CD4-positive, alpha-beta T cell treated with Interleukin-6 at 100 ng/mL for 8 hours (primary cell): ENCODE measurements at regions not wholly inside any gene's neighbourhood (a gene's known extent, or its start where the extent isn't known, plus 50 kb on each side); places are given as distances from the start of the nearest gene placed in this dataset.

Experiments
- DNase-seq: peaks from one replicate; pipeline ENCODE4 v3.0.0-alpha.2; 2020; ENCODE audit warnings: mixed read lengths, low spot score

DNA sequence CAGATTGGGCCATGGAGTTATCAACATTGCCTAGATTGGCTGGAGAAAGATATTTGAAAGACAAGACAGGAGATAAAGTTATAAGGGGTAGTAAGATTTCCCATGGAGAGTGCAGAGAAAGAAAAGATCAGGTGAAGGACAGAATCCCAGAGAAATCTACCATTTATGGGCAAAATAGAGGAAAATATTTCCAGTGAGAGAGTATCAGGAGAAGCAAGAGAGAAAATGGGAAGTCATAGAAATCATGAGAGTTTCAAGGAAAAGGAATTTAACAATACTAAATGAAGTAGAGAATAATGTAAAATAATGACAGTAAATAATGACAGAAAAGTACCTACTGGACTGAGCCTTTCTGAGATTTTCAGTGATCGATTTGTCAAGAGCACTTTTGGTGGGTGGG is 447.6 kb upstream of the CHST9 start:
- DNase-seq: no peak

DNA sequence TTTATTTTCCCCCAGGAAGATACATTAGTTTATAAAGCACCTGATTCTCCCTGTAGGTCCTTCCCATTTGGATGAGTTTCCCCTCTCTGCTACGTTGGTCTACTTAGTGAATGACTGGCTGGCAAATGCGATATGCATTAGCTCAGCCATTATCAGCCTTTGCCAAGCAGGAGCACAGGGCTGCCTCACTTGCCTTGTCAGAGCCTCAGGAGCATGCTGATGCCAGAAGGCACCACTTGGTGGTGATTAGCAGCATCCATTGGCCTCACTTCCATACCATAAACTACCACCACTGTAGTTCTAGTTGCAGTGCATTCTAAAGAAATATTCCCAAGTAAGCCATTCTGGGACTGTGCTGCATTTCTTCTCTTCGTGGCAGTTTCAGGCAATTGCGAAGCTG is 442.8 kb upstream of the CHST9 start:
- no peak for DNase-seq

DNA sequence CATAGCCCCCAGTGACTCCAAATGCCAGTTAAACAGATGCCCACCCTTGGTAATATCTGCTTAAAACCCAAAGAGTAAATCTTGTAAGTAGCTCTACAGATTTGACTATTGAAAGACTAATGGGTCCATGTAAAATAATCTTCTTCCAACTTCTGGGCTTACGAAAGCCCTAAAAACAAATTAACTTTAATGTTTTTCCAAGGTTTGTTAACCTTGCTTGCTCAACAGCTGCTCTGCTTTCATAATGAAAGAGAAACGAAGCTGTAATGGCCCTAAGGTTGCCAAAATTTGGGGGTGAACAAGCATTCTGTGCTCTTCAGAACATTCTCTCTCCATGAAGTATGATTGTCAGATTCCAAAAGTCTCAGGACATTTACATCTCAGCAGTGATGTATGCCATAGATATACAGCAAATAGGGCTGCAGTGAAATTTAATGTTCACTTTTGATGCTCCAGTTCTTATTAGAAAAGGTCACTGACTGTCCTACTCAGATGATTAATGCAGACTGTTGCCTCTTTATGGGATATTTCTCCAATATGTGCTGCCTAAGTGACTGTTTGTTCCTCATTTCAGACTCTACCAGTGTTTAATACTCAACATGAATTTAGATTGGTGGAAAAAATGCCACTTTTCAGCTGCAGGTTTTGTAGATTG is 436.3 kb upstream of the CHST9 start:
- DNase-seq: no peak

DNA sequence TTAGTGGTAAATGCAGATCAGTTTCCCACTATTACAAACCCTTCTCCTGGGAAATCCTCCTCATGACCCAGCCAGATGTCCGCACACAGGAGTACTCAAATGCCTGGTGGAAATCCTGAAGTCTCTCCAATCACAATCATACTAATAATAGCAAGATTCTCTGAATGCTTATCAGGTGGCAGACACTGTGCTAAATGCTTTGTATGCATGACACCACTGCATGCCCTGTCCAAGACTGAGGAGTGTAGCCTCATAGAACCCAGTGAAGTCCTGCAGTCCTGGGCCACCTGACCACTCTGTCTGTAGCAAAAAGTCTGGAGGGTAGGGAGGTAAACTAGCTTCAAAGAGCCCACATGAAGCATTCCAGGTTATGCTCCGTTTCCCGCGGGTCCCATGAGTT is 434.8 kb upstream of the CHST9 start:
- no peak for DNase-seq

DNA sequence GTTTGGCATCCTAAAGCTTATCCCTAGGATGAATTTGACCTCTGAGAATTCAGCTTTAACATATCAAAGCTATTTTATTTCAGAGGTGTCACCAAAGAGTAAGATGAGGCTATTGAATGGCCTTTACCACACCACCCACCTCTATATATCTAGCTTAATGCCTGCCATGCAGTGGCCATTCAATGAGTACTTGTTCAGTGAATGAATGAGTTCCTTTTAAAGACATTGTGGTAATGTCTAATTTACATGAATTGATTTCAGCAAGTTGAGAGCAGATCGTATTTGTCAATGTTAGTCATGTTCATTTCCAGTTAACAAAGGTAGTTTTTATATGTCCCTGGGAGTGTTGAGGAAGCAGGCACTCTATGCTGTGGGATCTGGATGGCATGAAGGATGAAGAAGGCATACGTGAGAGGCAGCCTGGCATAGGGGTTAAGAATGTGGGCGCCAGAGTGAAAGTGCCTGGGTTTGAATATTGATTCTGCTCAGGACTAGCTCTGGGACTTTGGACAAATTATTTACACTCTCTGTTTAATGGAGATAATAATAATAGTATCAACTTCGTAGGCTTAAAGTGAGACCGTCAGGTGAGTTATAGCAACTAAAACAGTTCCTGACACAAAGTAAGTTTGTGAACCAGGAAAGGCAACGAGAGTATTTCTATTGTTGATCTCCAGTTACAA is 434.1 kb upstream of the CHST9 start:
- DNase-seq: no peak

DNA sequence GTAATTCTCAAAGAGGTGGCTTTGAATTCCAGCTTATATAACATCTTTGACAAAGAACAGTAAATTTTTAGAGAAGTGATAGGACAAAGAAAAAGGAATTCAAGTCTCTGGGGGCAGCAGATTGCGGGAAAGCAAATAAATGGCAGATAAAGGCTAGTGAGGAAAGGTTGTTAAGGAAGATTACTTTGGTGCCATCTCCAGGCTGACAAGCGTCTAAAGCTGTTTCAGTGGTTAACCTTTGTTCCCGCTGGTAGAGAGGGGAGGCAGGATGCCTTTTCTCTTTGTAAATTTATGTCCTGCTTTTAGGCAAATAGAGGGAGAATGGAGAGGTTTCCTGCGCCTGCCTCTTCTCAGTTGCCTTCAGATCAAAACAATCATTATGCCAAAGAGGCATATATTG is 431.2 kb upstream of the CHST9 start:
- DNase-seq: no peak

DNA sequence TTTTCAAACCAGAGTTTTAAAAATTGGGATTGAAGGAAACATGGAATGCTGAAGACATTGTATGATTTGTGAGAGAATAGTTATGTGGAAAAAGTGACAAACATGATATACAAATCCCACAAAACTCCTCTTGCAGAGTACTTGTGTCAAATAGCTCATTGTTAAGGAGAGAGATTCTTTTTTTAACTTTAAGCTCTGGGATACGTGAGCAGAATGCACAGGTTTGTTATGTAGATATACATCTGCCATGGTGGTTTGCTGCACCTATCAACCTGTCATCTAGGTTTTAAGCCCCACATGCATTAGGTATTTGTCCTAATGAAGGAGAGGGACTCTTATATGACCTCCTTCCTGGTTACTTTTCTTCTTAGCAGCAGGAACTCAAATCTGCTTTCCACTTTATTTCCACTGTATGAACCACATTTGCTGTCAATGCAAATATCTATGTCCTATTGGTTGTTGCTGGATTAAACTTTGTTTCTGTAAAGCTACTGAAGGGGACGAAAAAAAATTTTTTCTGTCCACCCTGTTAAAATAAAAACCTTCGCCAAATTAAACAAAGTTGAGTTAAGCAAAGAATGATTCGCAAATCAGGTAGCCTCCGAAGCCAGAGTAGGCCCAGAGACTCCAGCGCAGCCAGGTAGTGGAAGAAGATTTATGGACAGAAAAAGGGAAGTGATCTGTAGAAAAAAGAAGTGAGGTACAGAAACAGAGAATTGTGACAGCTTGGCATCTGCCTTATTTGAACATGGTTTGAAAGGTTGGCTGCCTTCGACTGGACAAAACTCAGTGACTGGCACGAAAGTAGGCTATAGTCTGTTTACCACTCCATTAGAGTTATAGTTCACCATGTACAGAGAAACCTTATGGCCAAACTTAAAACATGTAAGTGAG is 430.1 kb upstream of the CHST9 start:
- no peak for DNase-seq

DNA sequence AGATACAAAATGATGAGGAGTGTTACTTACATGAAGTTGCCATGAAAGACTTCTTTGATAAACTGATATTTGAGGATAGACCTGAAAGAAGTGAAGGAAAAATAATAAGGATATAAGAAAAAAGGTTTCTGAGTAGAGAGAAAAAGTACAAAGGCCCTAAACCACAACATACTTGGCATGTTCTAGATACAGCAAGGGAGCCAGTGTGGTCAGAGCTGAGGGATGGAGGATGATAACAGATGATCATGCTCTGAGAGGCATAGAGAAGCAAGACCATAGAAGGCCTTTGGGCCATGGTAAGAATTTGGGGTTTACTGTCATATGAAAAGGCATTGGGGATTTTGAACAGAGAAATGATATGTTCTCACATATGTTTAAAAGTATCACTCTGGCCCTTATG is 424.1 kb upstream of the CHST9 start:
- no peak for DNase-seq

DNA sequence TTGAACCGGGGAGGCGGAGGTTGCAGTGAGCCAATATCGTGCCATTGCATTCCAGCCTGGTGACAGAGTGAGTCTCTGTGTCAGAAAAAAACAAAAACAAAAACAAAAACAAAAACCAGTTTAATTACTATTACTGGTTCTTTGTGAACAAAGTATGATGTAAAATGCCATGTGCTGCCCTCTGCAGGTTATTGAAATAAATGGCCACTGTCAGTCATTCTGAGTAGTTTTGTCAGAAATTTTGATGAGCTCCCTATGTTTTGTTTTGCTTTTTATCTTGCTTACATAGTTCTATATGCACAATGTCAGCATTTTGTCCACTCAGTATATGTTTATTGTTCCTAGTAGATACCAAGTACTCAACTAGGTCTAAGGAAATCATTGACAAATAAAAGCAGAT is 423.6 kb upstream of the CHST9 start:
- no peak for DNase-seq

DNA sequence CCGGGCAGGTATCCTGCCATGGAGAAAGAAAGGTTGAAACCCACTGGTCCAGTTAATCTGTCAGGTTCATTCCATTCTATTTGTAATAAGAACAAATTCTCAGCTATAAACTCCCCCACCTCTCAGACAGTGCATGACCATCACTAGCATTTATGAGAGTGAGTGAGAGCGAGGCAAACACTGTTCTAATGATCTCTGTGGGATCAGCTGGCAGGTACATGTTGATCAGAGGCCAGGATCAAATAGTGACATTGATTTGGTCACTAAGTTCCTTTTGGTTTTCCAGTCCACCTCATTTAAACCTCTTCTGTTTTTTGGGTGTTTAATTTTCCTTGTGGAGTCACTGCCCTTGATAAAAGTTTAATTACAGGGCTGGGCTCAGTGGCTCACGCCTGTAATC is 423.1 kb upstream of the CHST9 start:
- no peak for DNase-seq

DNA sequence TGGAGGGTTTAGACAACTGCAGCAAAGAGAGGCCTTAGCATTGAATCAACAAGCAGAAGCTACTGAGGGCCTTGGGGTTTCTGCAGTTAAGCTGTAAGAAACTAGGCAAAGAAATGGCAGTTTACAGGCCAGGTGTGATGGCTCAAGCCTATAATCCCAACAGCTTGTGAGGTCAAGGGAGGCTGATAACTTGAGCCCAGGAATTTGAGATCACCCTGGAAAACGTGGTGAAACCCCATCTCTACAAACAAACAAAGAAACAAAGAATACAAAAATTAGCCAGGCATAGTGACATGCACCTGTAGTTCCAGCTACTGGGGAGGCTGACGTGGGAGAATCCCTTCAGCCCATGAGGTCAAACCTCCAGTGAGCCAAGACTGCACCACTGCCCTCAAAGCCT is 421.6 kb upstream of the CHST9 start:
- no peak for DNase-seq

DNA sequence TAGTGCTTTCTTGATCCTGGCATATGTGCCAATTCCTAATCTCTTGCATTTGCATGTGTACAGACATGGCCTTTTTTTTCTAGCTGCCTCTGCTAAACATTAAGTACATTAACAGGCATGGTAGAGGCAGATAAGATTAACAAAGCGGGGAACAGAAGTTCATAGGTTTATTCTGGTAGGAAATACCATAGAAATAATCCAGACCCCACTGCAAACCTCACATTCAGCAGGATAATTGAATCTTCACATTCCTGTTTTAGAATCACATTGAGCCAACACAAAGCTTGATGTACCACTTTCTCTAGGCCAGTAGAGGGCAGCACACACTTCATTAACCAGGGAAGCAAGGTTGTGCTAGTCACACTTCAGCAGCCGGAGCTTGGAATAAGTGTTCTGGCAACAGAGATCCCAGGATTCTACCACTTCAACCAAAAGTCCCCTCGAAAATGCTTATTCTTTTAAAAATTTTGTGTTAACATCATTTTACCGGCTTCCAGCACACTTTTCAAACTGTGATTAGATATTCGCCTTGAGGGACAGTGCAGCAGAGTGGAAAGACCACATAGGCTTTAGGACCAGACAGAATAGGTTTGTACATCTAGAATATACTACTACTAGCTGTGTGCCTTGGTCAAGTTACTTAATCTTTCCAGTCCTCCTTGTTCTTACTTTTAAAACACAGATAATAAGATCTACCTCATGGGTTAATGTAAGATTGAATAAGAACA is 420.2 kb upstream of the CHST9 start:
- peak; percentile 0 for DNase-seq

DNA sequence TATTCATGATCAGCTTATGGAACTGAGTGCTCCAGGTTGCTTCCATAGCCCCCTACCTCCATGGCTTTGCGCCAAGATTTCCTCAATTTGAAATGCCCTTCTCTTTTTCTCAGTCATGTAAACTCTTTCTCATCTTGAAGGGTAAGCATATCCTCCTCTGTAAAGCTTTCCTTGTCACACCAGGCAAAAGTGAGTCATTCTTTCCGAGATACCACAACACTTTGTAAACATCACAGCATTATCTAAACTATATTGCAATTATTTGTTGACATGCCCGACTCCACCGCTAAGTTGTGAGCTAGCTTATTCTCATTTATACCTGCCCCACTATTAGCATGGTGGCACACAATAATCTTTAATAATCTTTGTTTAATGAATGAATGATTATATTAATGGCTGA is 419.5 kb upstream of the CHST9 start:
- no peak for DNase-seq

DNA sequence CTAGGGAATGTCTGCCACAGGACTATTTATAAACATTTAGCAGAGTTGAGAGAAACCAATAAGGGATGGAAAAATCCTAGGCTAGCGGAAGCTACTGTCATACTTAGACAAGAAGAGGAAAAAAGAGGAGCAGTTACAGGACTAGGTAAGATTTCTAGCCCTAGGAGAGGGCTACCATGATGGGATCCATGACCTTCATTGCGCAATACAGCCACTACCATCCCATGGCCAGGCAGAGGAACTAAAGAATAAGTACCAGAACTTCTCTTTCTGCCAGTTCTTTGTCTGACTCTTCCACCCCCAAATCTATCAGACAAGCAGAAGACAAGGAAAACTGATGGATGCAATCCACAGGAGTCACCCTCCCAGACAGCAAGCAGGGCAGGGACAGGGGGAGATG is 417.0 kb upstream of the CHST9 start:
- no peak for DNase-seq

DNA sequence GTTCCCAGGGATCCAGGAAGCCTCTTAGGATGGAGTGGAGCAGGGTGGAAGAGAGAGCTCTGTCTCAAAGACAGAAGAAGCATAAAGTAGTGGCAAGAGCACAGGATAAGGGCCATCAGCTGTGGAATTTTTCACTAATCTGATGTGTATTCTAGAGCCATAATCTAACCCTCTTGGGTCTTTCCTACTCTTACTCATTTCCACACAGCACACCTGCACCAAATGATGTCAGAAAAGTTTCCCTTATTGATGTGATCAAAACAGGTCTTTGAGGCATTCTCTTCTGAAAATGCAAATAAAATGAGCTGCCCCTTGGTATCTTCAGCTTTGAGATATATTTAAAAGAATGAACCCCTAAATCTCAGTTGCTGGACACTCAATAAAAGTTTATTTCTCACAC is 415.1 kb upstream of the CHST9 start:
- no peak for DNase-seq

DNA sequence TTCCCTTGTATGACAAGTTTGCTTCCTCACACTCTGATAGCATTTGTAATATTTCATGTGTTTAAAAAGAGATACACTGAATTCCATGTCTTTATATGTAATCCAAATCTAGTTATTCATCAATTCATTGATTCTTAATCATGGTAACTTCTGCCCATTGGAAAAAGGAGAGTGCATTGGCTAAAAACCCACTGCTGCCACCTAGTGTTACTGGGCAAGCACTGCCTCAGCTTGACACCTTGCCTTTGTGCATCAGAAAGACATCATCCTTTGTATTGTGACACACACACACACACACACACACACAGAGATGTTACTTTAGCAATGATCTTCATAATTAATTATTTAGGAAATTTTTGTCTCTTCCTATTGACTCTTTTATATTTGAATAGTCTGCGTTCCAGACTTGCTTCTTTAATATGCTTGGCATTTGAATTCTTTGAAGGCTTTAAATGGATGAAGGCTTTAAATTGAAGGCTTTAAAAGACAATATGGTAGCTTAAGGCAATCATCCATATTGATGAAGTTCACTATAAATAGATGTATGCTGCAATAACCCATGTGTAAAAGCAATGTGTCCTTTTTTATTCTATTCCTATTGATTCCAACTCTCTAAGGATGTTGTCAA is 414.2 kb upstream of the CHST9 start:
- DNase-seq: no peak

DNA sequence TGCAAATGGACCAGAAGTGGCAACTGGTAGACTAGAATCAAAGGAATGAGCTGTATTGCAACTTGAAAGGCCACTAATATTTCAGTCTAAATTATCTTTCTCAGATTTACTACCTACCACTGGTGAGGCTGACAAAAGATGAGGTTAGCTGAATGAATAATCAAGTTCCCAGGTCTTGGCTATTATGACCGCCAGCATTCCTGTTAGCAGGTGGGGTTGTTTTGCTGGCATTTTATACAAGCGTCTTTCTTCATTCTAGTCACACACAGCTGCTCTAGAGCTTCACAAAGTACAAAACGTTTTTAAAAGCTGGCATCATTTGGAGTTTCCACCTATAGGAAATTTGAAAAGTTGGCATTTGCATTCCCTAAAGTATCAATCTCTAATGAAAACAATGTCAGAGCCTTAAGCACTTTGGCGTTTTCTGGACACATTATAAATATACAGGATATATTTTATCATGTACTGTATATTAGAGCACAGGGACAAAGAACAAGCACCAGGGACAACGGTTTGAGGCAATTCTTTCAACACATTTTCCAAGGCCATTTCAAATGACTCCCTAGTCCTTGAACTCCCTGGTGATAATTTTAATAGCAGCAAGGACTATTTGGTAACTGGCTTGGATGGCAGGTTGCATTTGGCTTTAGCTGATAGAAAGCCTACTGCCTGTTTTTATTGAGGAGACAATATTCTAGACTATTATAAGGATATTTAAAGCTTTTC is 410.2 kb upstream of the CHST9 start:
- no peak for DNase-seq

DNA sequence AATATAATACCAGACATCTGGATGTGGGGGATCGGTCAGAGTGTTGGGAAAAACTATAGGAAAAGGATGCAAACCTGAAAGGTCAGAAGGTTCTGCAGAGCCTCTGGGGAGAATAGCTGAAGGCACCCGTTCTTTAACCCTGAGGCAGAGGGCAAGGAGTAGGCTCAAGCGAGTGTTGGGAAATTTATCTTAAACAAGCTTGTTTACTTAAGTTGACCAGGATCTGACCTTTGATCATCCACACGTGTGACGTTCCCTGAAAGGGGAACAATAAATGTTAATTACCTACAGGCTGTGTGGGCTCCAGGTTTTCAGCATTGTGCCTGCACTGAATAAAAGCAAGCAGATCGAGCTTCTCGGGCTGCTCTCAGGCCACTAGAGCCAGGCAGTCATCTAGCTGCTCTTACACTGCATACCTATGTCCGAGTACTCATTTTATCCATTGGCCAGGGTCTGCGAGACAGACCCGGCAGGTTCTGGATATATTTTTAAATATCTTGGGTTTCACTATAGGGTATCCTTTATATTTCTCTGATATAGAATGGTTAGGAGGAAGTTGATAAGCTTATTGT is 400.6 kb upstream of the CHST9 start:
- no peak for DNase-seq

DNA sequence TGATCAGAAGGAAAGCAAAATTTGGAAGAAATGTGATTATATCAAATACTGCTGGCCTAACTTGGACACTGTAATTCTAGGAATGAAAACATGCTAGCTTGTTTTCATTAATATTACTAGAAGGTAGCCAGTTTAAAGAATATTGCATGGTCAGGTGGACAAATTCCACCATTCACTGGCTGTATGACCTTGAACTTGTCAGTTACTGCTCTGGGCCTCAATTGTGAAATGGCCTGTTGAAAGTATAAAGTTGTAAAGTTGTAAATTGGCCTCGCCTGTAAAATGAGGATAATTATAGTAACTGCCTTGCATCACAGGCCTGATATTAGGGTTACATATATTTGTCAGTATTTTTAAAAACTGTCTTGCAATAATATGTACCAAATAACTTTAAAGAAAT is 398.4 kb upstream of the CHST9 start:
- no peak for DNase-seq

DNA sequence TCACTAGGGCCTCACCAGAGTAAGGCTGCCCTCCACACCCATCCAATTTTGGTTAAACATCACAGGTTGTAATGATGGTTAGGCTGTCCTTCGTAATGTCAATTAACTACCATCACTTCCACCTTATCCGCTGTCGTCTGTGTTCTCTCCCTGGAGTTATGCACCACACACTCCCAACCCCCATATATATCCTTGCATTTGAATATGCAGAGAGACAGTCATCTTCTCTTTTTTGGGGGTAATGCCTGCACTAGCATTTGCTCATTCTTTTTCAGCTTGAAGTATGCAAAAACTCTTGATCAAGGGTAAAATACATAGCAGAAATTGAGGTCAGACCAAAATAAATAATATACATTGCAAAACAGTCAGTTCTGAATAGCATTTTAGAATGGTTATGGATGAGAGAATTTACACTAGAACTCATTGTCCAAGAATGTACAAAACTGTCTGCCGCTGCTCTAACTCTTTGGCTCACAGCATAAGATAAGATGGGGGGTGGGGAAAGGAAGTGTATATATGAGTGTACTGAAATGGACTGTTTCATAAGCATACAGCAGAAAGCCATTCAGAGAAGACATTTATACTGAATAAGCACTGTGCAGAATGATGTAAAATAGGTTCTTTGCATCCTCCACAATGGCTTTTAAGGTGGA is 397.8 kb upstream of the CHST9 start:
- no peak for DNase-seq
